SK-N-SH treated with all-trans-retinoic acid at 6 μM for 48 hours (cell line): ENCODE measurements at regions not wholly inside any gene's neighbourhood (a gene's known extent, or its start where the extent isn't known, plus 50 kb on each side); places are given as distances from the start of the nearest gene placed in this dataset.

Experiments used
- ATAC-seq: fragments of 200-7000 bp; cut with Tn5 transposase; 3 replicates; pipeline ENCODE4 v1.9.1; 2020; ENCODE audit warnings: mild to moderate bottlenecking, moderate library complexity
- CREB5 ChIP-seq: fragments of 250-450 bp; sonication (Bioruptor Pico); IDR thresholded peaks from 2 replicates; pipeline ENCODE4 v1.5.1; 2020; ENCODE audit warnings: low read depth, mild to moderate bottlenecking, moderate library complexity
- CSDC2 ChIP-seq: fragments of 250-450 bp; sonication (Bioruptor Pico); IDR thresholded peaks from 2 replicates; pipeline ENCODE4 v1.5.0; 2020; ENCODE audit warnings: mild to moderate bottlenecking, moderate library complexity
- CSRNP3 ChIP-seq: fragments of 250-450 bp; sonication (Bioruptor Pico); IDR thresholded peaks from 2 replicates; pipeline ENCODE4 v1.5.1; 2021; ENCODE audit warnings: mild to moderate bottlenecking, moderate library complexity
- ISL1 ChIP-seq: fragments of 250-450 bp; sonication (Bioruptor Pico); IDR thresholded peaks from 2 replicates; pipeline ENCODE4 v2.1.2; 2022; ENCODE audit warnings: mild to moderate bottlenecking, moderate library complexity
- PATZ1 ChIP-seq: fragments of 250-450 bp; sonication (Bioruptor Pico); IDR thresholded peaks from 2 replicates; pipeline ENCODE4 v1.8.0; 2020; ENCODE audit warnings: mild to moderate bottlenecking, moderate library complexity, borderline replicate concordance
- POU6F1 ChIP-seq: fragments of 250-450 bp; sonication (Bioruptor Pico); IDR thresholded peaks from 2 replicates; pipeline ENCODE4 v1.8.0; 2021; ENCODE audit warnings: low read depth, mild to moderate bottlenecking, moderate library complexity, borderline replicate concordance
- PPARA ChIP-seq: fragments of 250-450 bp; sonication (Bioruptor Pico); IDR thresholded peaks from 2 replicates; pipeline ENCODE4 v1.5.0; 2020; ENCODE audit warnings: mild to moderate bottlenecking, borderline replicate concordance
- RARB ChIP-seq: fragments of 250-450 bp; sonication (Bioruptor Pico); IDR thresholded peaks from 2 replicates; pipeline ENCODE4 v1.8.0; 2021; ENCODE audit warnings: mild to moderate bottlenecking, moderate library complexity
- SNAI2 ChIP-seq: fragments of 250-450 bp; sonication (Bioruptor Pico); IDR thresholded peaks from 2 replicates; pipeline ENCODE4 v1.5.0; 2020; ENCODE audit warnings: mild to moderate bottlenecking, moderate library complexity
- TCF4 ChIP-seq: fragments of 250-450 bp; sonication (Bioruptor Pico); IDR thresholded peaks from 2 replicates; pipeline ENCODE4 v1.8.0; 2021; ENCODE audit warnings: mild to moderate bottlenecking, moderate library complexity, borderline replicate concordance
- TOX ChIP-seq: fragments of 250-450 bp; sonication (Bioruptor Pico); IDR thresholded peaks from 2 replicates; pipeline ENCODE4 v1.8.0; 2021; ENCODE audit warnings: mild to moderate bottlenecking, moderate library complexity, borderline replicate concordance
- TSHZ2 ChIP-seq: fragments of 250-450 bp; sonication (Bioruptor Pico); IDR thresholded peaks from 2 replicates; pipeline ENCODE4 v1.5.0; 2020; ENCODE audit warnings: mild to moderate bottlenecking, moderate library complexity
- ZC3H10 ChIP-seq: fragments of 250-450 bp; sonication (Bioruptor Pico); IDR thresholded peaks from 2 replicates; pipeline ENCODE4 v1.5.1; 2021; ENCODE audit warnings: mild to moderate bottlenecking, moderate library complexity
- ZFP3 ChIP-seq: fragments of 250-450 bp; sonication (Bioruptor Pico); IDR thresholded peaks from 2 replicates; pipeline ENCODE4 v1.5.0; 2020; ENCODE audit warnings: mild to moderate bottlenecking, moderate library complexity
- ZFP30 ChIP-seq: fragments of 450-650 bp; formaldehyde crosslinking; IDR thresholded peaks from 2 replicates; pipeline ENCODE4 v1.5.0; 2022; ENCODE audit warnings: mild to moderate bottlenecking, moderate library complexity
- ZNF70 ChIP-seq: fragments of 450-650 bp; formaldehyde crosslinking; IDR thresholded peaks from 2 replicates; pipeline ENCODE4 v1.5.0; 2020; ENCODE audit warnings: mild to moderate bottlenecking, moderate library complexity

- ATAC-seq = no peak
Measured at GRCh38 chr15:81511138-81511537, 137.1 kb upstream of the TMC3 start.

GRCh38 chr15:81507831-81508230 is 133.8 kb upstream of the TMC3 start:
- ATAC-seq = no peak
- TF ChIP-seq ISL1 (no peak), ZC3H10 (CRISPR knock-in tag) (no peak), RARB (CRISPR knock-in tag) (no peak), CSRNP3 (no peak), POU6F1 (CRISPR knock-in tag) (no peak)

More at GRCh38 chr15:81511138-81511537, 137.1 kb upstream of the TMC3 start:
- TF ChIP-seq ISL1 = peak; percentile 98
- peak; percentile 36; the same call in 1 of the 2 replicates for TF ChIP-seq ZC3H10 (CRISPR knock-in tag)
- no peak for TF ChIP-seq CSDC2 (CRISPR knock-in tag)
- TF ChIP-seq TSHZ2 (CRISPR knock-in tag) = peak; percentile 70
- TF ChIP-seq PATZ1 (CRISPR knock-in tag) = peak; percentile 58; the same call in 1 of the 2 replicates
- TF ChIP-seq SNAI2 = no peak
- TF ChIP-seq ZFP3 (CRISPR knock-in tag) = no peak
- no peak for TF ChIP-seq TOX (CRISPR knock-in tag)
- no peak for TF ChIP-seq ZFP30
- no peak for TF ChIP-seq ZNF70 (CRISPR knock-in tag)
- TF ChIP-seq TCF4 (CRISPR knock-in tag) = peak; percentile 97
- no peak for TF ChIP-seq CREB5 (CRISPR knock-in tag)
- 0 out of 2 replicates have a peak, but pooled peaks have one; percentile 60 for TF ChIP-seq POU6F1 (CRISPR knock-in tag)
- TF ChIP-seq CSRNP3 = no peak
- TF ChIP-seq PPARA (CRISPR knock-in tag) = no peak
